ENCODE measurements at regions not wholly inside any gene's neighbourhood (a gene's known extent, or its start where the extent isn't known, plus 50 kb on each side); places are given as distances from the start of the nearest gene placed in this dataset.

- TF ChIP-seq PATZ1 (CRISPR knock-in tag; IDR thresholded peaks at IDR 0.05; ENCODE audit: borderline replicate concordance) (no peak), CREB5 (CRISPR knock-in tag; IDR thresholded peaks at IDR 0.05; ENCODE audit: low read depth) (no peak), CSRNP3 (CRISPR knock-in tag; IDR thresholded peaks at IDR 0.05) (no peak)
Observed at GRCh38 chr1:88118176-88118845, 565.8 kb upstream of the PKN2 start.
